GM18502 (cell line): ENCODE measurements at regions not wholly inside any gene's neighbourhood (a gene's known extent, or its start where the extent isn't known, plus 50 kb on each side); places are given as distances from the start of the nearest gene placed in this dataset.

Source experiments
- ATAC-seq: cut with Tn5 transposase; IDR thresholded peaks from one replicate; pipeline ENCODE4 v1.9.1; 2021; ENCODE audit warnings: mild to moderate bottlenecking; ENCODE audit not compliant: unreplicated experiment, poor library complexity

GRCh38 chr9:80964374-80964773, 725.0 kb downstream of the TLE1 start:
- no peak for ATAC-seq

DNA sequence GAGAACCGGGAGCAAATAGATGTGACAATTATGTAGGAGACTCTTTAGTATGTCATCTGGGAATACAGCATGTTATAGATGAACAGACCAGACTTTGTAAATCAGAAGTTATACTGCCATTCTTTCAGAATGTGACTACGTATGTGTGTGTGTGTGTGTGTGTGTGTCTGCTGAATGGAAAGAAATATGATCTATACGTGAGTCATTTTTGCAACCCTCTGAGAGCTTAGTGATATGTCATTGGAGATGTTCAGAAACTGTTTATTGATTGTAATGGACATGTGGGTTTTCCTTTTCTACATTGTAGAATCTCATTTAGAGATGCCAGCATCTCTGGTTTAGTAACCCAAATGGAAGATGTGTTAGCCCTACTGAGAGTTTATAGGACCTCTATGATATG, 731.5 kb downstream of the TLE1 start:
- no peak for ATAC-seq

GRCh38 chr9:80954521-80954920, 734.8 kb downstream of the TLE1 start:
- ATAC-seq = no peak

DNA sequence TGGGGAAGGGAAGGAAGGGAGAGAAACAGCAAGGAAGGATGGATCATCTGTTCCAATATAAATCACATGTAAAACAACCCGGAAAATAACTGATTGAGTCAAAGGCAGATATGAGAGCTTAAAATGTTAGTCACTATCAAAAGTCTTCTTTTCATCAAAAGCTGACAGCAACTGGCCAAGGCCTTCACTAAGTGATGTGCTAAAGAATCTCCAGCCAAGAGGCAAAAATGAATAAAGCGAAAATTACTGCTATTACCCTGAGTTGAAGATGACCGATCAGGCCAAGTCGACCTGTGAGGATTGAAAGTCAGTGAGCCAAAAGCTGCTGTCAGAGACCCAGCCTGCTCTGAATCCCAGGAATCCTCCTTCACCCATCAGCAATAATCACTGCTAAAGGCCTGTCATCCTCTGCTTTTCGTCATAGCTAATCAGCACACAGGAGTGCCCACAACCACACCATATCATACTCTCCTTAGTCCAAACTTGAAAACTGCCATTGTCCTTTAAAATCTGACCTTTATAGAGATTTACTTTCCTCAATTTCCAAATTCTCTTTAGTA, 736.9 kb downstream of the TLE1 start:
- ATAC-seq = no peak

DNA sequence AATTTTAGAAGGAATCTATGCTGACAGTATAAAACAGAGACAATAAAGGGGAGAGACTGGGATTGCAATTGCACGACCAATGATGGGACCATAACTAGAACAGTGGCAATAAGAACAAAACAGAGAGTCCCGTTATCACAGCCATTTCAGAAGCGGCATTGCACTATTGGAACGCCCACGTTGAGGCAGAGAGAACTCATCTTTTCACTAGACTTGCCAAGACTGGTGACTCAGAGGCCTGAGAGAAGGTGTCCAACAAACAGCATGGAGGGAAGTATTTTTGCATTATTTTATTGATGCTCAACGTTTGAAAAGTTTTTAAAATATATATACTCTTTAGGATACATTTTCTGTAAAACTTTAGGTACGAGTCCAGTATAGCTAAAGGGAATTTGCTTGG, 737.7 kb downstream of the TLE1 start:
- no peak for ATAC-seq

DNA sequence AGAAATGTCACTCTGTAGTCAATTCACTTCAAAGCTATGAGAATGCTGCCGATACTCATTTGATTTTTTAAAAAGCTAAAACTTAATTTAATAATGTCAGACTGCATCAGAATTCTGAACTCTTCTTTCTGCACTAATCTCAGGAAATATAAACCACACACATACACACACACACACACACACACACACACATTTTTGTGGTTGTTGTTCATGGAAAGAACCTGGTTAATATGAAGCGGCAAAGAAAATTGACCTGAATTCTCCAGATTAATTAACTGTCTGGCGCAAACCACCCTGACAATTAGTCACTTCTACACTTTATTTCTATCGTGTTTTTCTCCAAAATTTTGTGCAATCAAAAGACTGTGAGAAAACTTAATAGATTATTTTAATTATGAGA, 740.5 kb downstream of the TLE1 start:
- ATAC-seq = no peak

GRCh38 chr9:80948066-80948465, 741.3 kb downstream of the TLE1 start:
- no peak for ATAC-seq

- ATAC-seq = no peak
Measured at GRCh38 chr9:80946496-80947170, 742.7 kb downstream of the TLE1 start.

- ATAC-seq = no peak
Measured at GRCh38 chr9:80945436-80945835, 743.9 kb downstream of the TLE1 start.

GRCh38 chr9:80937645-80938044, 751.7 kb downstream of the TLE1 start:
- no peak for ATAC-seq

- ATAC-seq = no peak
Measured at GRCh38 chr9:80934095-80934494, 755.3 kb downstream of the TLE1 start.

GRCh38 chr9:80932947-80933780, 756.2 kb downstream of the TLE1 start:
- no peak for ATAC-seq

GRCh38 chr9:80932181-80932580, 757.2 kb downstream of the TLE1 start:
- ATAC-seq = no peak

GRCh38 chr9:80931163-80931562, 758.2 kb downstream of the TLE1 start:
- ATAC-seq = no peak

DNA sequence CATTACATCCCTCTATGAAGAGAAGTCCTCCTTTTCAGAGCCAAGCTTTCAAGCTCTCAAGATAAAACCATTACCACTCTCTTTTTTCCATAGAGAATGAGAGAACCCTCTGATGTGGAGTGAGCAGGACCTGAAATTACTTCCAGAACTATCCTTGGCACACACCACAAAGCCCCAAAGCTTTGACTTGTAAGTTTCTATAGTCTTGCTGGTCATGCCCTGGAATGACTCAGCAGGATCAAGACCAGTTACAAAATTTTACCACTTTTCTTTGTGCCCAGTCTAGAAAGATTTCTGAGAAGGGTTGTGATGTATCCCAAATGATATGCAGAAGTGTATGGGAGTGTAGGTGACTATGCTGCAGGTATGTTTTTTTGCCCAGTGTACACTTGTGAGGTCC, 760.6 kb downstream of the TLE1 start:
- no peak for ATAC-seq

- ATAC-seq = no peak
Measured at GRCh38 chr9:80926611-80927010, 762.7 kb downstream of the TLE1 start.

- ATAC-seq = no peak
Measured at GRCh38 chr9:80922544-80922943, 766.8 kb downstream of the TLE1 start.

- ATAC-seq = no peak
Measured at GRCh38 chr9:80906728-80907127, 782.6 kb downstream of the TLE1 start.

DNA sequence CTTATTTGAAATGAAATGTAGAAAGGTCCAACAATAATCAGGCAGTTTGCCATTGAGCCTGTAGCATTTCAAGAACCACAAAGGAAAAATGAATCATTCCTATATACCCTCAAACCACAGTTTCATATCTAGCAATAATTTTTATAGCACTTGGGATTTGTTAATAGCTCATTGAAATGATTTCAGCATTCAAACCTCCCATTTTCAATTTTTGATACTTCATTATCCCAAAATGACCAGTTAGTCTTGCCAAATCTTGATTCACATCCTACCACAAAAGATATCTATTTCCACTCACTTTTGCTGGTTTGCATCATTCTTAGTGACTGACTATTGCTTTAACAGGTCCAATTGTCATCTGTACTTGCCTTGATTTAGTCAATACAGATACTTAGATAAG, 790.1 kb downstream of the TLE1 start:
- no peak for ATAC-seq

- ATAC-seq = no peak
Measured at GRCh38 chr9:80893190-80893589, 796.2 kb downstream of the TLE1 start.

GRCh38 chr9:80892703-80893102, 796.6 kb downstream of the TLE1 start:
- ATAC-seq = no peak

- no peak for ATAC-seq
Measured at GRCh38 chr9:80890124-80890523, 799.2 kb downstream of the TLE1 start.
